Activated CD8-positive, alpha-beta T cell treated with anti-CD3 and anti-CD28 coated beads for 36 hours (primary cell): ENCODE measurements at regions not wholly inside any gene's neighbourhood (a gene's known extent, or its start where the extent isn't known, plus 50 kb on each side); places are given as distances from the start of the nearest gene placed in this dataset.

Experiments
- ATAC-seq: fragments of 200-7000 bp; cut with Tn5 transposase; one replicate; pipeline ENCODE4 v1.10.0; 2021; ENCODE audit warnings: mild to moderate bottlenecking, moderate library complexity
- CTCF ChIA-PET: fragments of 350-600 bp; sonication (Branson Sonifier 250); formaldehyde crosslinking; loops from one replicate; lab custom pipeline; 2021; ENCODE audit warnings: antibody characterized with exemption; lab: Charles Lee
- POLR2A ChIA-PET: fragments of 350-600 bp; sonication (Branson Sonifier 250); formaldehyde crosslinking; loops from one replicate; lab custom pipeline; 2021; ENCODE audit warnings: antibody characterized with exemption; lab: Charles Lee
- DNase-seq: peaks from one replicate; pipeline ENCODE4 v3.0.0-alpha.2; 2020
- H3K27ac Mint-ChIP-seq: one replicate; pipeline ENCODE4 v1.8.0; 2021; ENCODE audit warnings: mild to moderate bottlenecking, mixed read lengths
- H3K27me3 Mint-ChIP-seq: one replicate; pipeline ENCODE4 v1.8.0; 2021; ENCODE audit warnings: mixed read lengths
- H3K36me3 Mint-ChIP-seq: one replicate; pipeline ENCODE4 v1.8.0; 2021; ENCODE audit warnings: low read depth, mixed read lengths
- H3K4me1 Mint-ChIP-seq: one replicate; pipeline ENCODE4 v1.8.0; 2021; ENCODE audit warnings: low read depth, mixed read lengths
- H3K4me3 Mint-ChIP-seq: one replicate; pipeline ENCODE4 v1.8.0; 2021; ENCODE audit warnings: mild to moderate bottlenecking, moderate library complexity, mixed read lengths
- H3K9me3 Mint-ChIP-seq: one replicate; pipeline ENCODE4 v1.8.0; 2021; ENCODE audit warnings: mixed read lengths
- CTCF ChIP-seq: fragments of 200-600 bp; IDR thresholded peaks from one replicate; pipeline ENCODE4 v1.8.0; 2022; ENCODE audit warnings: antibody characterized with exemption, mild to moderate bottlenecking
- intact Hi-C: fragments of 100-400 bp; cut with micrococcal nuclease; formaldehyde crosslinking; loops from one replicate; pipeline ENCODE4 v1.10.0; 2022

- no peaks in the 10 kb centered on the region for H3K36me3 Mint-ChIP-seq
- H3K9me3 Mint-ChIP-seq: no peaks in the 10 kb centered on the region
- H3K4me1 Mint-ChIP-seq: no peaks in the 10 kb centered on the region
- no peak for TF ChIP-seq CTCF
- H3K27me3 Mint-ChIP-seq: peaks cover 24% of the 10 kb centered on the region
- H3K27ac Mint-ChIP-seq: no peak overlapping the region
- ATAC-seq (no peak), DNase-seq (no peak)
- H3K4me3 Mint-ChIP-seq: no peak overlapping the region
- ChIA-PET CTCF (interaction anchor here (0.9 kb wide), 1 partner anchor 224 kb away, joined by 3 read pairs; no protein-coding TSS in a partner anchor), POLR2A (interaction anchor here (0.6 kb wide), 1 partner anchor 689 kb away, joined by 3 read pairs; no protein-coding TSS in a partner anchor)
- intact Hi-C loops: no loop called here
Observed at GRCh38 chr1:22363403-22364325, 88.0 kb upstream of the ZBTB40 start.

- POLR2A ChIA-PET: no interaction called here
- no peaks in the 10 kb centered on the region for H3K9me3 Mint-ChIP-seq
- no peak overlapping the region for H3K4me3 Mint-ChIP-seq
- DNase-seq (no peak), ATAC-seq (no peak)
- no peaks in the 10 kb centered on the region for H3K4me1 Mint-ChIP-seq
- TF ChIP-seq CTCF: no peak
- H3K27me3 Mint-ChIP-seq: peaks cover 17% of the 10 kb centered on the region
- H3K27ac Mint-ChIP-seq: no peak overlapping the region
- intact Hi-C loops: no loop called here
- CTCF ChIA-PET: interaction anchor here (0.9 kb wide), 1 partner anchor 224 kb away, joined by 3 read pairs; no protein-coding TSS in a partner anchor
- no peaks in the 10 kb centered on the region for H3K36me3 Mint-ChIP-seq
Observed at GRCh38 chr1:22364326-22364650, 87.4 kb upstream of the ZBTB40 start.

- POLR2A ChIA-PET: no interaction called here
- intact Hi-C loops: no loop called here
- Mint-ChIP-seq H3K4me3 (no peak overlapping the region), H3K36me3 (no peaks in the 10 kb centered on the region), H3K9me3 (no peaks in the 10 kb centered on the region), H3K4me1 (no peaks in the 10 kb centered on the region), H3K27ac (no peak overlapping the region), H3K27me3 (peaks cover 16% of the 10 kb centered on the region)
- ATAC-seq (no peak), DNase-seq (no peak)
- CTCF ChIA-PET: interaction anchor here (0.9 kb wide), 1 partner anchor 225 kb away, joined by 3 read pairs; no protein-coding TSS in a partner anchor
- TF ChIP-seq CTCF: no peak
Observed at GRCh38 chr1:22364764-22365163, 86.9 kb upstream of the ZBTB40 start.

- intact Hi-C loops: no loop called here
- Mint-ChIP-seq H3K36me3 (no peaks in the 10 kb centered on the region), H3K27me3 (peaks cover 18% of the 10 kb centered on the region), H3K4me1 (no peaks in the 10 kb centered on the region), H3K4me3 (no peak overlapping the region), H3K27ac (no peak overlapping the region), H3K9me3 (no peaks in the 10 kb centered on the region)
- ChIA-PET POLR2A (no interaction called here), CTCF (no interaction called here)
- no peak for TF ChIP-seq CTCF
- no peak for DNase-seq
- no peak for ATAC-seq
Observed at GRCh38 chr1:22365331-22366295, 86.0 kb upstream of the ZBTB40 start.
